GM21447 (cell line): ENCODE measurements at regions not wholly inside any gene's neighbourhood (a gene's known extent, or its start where the extent isn't known, plus 50 kb on each side); places are given as distances from the start of the nearest gene placed in this dataset.

Experiments
- ATAC-seq: cut with Tn5 transposase; IDR thresholded peaks from one replicate; pipeline ENCODE4 v1.9.1; 2021; ENCODE audit not compliant: unreplicated experiment

GRCh38 chr10:10207538-10207937 is 810.1 kb upstream of the CELF2 start:
- no peak for ATAC-seq

GRCh38 chr10:10208196-10208595 is 809.5 kb upstream of the CELF2 start:
- ATAC-seq = no peak

GRCh38 chr10:10209167-10209566 is 808.5 kb upstream of the CELF2 start:
- ATAC-seq = no peak

DNA sequence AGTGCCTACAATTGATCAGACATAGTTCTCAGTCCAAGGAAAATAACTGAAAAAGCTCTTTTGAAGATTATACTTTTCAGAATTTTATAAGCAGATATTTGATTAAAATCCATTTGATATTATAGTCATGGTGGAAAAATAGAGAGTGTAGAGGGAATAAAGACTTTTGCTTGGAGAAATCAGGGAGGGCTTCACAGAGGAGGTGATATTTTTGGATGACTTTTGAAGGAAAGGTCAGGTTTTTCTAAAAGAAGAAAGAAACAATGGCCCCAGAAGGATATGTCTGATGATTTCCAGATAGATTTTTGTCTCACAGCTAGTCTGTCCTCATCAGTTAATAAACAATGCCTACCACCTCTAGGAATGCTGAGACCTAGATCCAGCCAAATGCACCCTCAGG is 806.3 kb upstream of the CELF2 start:
- no peak for ATAC-seq

DNA sequence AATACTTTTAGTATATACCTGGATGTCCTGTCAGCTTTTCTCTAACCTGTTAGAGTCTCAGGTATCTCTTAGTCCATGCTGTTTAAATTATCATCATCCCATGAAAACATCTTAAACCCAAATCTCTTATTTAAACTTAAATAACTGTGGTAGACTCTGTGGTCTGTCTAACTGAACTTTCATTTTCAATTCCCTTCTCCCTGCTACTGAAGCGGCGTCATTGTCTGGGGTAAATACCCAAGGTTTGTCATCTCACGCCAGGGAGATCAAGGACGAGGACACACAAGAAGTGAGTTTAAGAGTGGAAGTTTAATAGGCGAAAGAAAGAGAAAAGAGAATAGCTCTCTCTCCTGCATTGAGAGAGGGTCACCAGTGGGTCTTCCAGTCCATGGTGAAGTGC is 804.4 kb upstream of the CELF2 start:
- ATAC-seq = no peak

DNA sequence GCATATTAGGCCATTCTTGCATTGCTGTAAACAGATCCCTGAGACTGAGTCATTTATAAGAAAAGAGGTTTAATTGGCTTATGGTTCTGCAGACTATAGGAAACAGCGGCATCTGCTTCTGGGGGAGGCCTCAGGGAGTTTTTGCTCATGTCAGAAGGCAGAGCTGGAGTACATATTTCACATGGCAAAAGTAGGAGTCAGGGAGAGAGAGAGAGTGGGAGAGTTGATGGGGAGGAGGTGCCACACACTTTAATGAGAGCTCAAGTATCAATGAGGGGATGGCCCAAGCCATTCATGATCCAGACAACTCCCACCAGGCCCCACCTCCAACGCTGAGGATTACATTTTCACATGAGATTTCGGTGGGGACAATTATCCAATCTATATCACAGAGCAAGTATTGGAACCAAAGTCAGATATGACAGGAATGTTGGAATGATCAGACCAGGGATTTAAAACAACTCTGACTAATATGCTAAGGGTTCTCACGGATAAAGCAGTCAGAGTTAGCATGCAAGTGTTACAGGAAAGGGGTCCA is 795.3 kb upstream of the CELF2 start:
- no peak for ATAC-seq

GRCh38 chr10:10223131-10223530 is 794.5 kb upstream of the CELF2 start:
- ATAC-seq = no peak

DNA sequence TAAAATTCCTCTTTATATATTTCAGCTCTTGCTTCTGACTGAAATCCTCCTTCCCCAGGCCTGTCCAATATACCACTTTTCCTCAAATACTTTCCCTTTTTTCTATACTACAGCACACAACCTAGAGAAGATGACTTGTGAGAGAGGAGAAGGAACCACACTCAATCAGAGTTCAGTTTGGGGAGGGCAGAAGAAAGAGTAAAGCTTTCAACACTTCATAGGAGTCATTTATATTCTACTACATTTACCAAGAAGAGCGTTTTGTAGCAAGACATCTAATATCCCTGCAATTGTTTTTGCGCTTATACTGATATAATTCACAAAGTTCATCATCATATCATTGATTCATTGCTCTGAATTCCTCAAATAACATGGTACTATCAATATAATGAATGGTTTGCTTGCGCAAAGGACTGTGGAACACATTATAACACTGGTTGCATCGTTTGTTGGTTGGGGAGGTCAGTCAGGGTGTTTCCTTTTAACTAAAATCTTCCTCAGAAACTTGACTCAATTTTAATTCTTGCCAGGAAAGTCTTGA is 792.5 kb upstream of the CELF2 start:
- no peak for ATAC-seq

- ATAC-seq = no peak
Measured at GRCh38 chr10:10233229-10233628, 784.4 kb upstream of the CELF2 start.

GRCh38 chr10:10235003-10235402 is 782.7 kb upstream of the CELF2 start:
- ATAC-seq = no peak

DNA sequence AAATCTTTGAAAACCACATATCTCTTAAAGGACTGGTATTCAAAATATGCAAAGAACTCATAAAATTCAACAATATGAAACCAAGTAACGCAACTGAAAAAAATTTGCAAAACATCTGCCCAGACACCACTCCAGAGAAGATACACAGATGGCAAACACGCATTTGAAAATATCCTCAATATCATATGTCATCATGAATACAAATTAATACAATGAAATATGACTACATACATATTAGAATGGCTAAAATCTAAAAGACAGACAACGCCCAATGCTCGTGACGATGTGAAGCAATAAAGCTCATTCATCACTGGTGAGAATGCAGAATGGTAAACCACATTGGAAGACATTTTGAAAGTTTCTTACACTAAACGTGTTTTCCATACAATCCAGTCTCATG is 770.1 kb upstream of the CELF2 start:
- no peak for ATAC-seq

DNA sequence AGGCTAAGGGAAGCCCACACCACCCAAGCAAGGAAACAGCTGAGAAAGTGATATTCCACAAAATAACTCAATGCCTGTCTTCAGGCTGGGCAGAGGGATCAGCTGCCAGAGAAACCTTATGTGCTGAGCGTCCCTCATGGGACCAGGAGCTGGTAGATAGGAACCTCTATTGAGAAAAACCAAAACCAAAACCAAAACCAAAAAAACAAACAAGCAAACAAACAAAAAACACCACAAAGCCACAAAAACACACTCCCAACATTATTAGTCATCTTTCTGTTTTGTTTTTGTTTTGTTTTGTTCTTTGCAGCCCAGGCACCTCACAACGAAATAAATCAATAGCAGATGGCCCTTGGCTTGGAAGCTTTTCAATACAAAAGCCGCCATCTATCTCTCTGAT is 760.8 kb upstream of the CELF2 start:
- no peak for ATAC-seq

GRCh38 chr10:10259013-10259412 is 758.7 kb upstream of the CELF2 start:
- ATAC-seq = no peak

DNA sequence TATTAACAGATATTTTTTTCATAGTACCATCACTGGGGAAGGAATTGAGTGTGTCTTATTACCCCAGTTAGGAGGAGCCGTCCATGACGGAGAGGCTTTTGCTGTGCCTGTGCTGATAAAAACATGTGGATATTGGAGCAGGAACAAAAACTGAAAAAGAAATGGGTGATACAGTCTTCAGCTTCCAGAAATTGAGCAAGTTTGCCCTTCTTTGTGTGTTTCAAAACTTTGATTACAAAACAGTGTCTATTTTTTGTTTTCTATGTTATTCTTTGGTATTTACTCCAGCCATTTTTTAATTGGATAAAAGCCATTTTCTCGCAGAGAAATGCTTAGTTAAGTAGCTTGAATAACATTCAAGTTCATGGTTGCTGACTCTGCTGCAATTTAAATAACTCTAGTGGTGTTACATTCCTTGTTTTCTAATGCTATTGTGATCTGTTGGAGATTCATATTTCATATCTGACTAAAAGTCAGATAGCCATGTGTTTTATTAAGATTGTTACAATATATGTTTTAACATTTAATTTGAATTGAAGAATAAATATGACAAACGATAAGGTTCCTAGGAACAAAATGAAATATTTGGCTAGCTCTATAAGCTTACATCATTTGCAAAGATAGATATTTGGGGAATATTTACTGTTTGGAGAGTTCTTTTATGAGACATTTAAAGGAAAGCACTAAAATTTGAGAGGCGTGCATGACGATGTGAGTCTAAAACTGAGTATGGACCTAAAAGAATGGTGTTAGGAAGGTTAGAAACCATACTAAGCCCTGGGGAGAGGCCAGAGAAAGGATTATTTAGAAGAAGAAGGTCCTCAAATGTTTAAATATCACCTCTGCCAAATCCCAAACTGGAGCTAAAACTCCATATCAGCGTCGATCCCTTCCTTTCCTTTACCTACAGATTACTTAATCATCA is 747.3 kb upstream of the CELF2 start:
- no peak for ATAC-seq

GRCh38 chr10:10271639-10272192 is 746.0 kb upstream of the CELF2 start:
- no peak for ATAC-seq

DNA sequence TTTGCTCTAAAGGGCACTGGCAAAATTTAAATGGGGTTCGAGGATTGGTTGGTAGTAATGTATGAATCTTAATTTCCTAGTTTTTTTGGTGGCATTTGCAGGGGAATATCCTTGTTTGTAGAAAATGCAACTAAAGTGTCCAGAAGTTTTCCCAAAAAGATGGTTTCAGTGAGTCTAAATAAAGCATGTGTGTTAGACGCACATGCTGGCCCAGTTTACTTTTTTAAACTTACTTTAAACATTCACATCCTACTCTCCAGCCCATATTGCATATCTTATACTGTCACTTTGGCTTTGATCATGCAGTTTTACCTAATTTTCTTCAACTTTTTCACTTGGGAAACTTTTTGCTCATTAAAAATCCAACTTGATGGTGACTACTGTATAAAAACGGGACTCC is 744.0 kb upstream of the CELF2 start:
- ATAC-seq = no peak

DNA sequence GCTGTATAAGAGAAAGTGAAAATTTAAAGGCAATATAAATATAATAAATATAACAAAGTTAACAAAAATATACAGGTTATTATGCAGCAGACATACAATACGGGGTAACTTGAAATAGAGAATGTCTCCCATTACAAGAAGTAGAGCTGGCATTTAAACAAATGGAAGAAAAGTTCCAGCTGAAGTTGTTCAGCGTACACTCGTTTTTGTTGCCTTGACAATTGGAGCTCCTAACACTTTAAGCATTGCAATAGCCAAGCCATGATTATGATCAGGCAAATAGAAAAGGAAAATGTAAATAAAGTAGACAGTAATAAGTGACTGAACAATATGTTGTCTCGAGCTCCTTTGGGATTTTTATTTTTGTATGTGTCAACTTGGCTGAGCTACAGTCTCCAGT is 737.8 kb upstream of the CELF2 start:
- ATAC-seq = no peak

- ATAC-seq = no peak
Measured at GRCh38 chr10:10292501-10292900, 725.2 kb upstream of the CELF2 start.

GRCh38 chr10:10293041-10293440 is 724.6 kb upstream of the CELF2 start:
- no peak for ATAC-seq

- no peak for ATAC-seq
Measured at GRCh38 chr10:10293481-10293951, 724.2 kb upstream of the CELF2 start.

DNA sequence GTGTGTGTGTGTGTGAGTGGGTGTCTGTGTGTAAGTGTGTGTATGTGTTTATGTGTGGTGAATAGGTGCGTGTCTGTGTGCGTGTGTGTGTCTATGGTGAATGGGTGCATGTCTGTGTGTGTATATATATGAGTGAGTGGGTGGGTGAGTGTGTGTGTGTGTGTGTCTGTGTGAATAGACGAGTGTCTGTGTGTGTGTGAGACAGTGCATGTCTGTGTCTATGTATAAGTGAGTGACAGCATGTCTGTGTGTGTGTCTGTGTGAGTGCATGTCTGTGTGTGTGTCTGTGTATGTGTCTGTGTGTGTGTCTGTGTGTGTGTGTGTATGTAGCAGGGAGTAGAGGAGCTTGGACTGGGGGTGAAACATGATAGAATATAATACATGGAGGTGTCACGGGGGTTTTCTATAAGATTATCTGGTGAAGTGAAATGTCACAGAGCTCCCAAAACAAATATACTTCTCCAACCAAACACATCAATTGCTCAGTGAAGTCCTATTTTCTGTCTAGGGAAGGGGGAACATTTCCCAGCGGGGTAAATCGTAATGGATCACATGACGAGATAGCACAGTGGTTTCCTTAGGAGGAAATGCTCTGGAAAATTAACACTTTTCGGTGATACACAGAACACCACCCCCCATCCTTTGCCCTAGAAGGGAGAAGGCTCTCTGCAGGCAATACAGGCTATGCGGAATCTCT is 723.3 kb upstream of the CELF2 start:
- no peak for ATAC-seq
